ENCODE measurements at regions not wholly inside any gene's neighbourhood (a gene's known extent, or its start where the extent isn't known, plus 50 kb on each side); places are given as distances from the start of the nearest gene placed in this dataset.

- peaks cover 21% of the 10 kb centered on the region for H3K4me1 ChIP-seq (ENCODE audit: insufficient read depth, low read length)
- no peaks in the 10 kb centered on the region for H3K9me3 ChIP-seq (ENCODE audit: low read depth, low read length)
- H2AFZ ChIP-seq (ENCODE audit: low read length): no peak overlapping the region
- no peak overlapping the region for H3K27ac ChIP-seq (ENCODE audit: low read depth, low read length)
- H3K36me3 ChIP-seq (ENCODE audit: insufficient read depth, low read length): no peaks in the 10 kb centered on the region
- H3K27me3 ChIP-seq (ENCODE audit: insufficient read depth, low read length): peaks cover 2% of the 10 kb centered on the region
- no peak for TF ChIP-seq CTCF (IDR thresholded peaks at IDR 0.05; ENCODE audit: extremely low read depth, low read depth, low read length)
- H3K4me2 ChIP-seq (ENCODE audit: insufficient read depth, low read length): no peak overlapping the region
- no peak overlapping the region for H3K4me3 ChIP-seq (ENCODE audit: insufficient read depth, low read length)
- H4K20me1 ChIP-seq (ENCODE audit: insufficient read depth, low read length): no peaks in the 10 kb centered on the region
- no peaks in the 10 kb centered on the region for H3K79me2 ChIP-seq (ENCODE audit: insufficient read depth, low read length)
- no peak for DNase-seq (ENCODE audit: insufficient read length, low spot score, missing footprints)
These were observed 113.0 kb downstream of the ETS2 start for GRCh38 chr21:38918607-38919346.

- Histone ChIP-seq H2AFZ (ENCODE audit: low read length) (no peak overlapping the region), H3K27ac (ENCODE audit: low read depth, low read length) (no peak overlapping the region), H3K9me3 (ENCODE audit: low read depth, low read length) (no peaks in the 10 kb centered on the region), H3K4me2 (ENCODE audit: insufficient read depth, low read length) (no peak overlapping the region), H3K27me3 (ENCODE audit: insufficient read depth, low read length) (peaks cover 2% of the 10 kb centered on the region), H3K79me2 (ENCODE audit: insufficient read depth, low read length) (no peaks in the 10 kb centered on the region), H3K4me1 (ENCODE audit: insufficient read depth, low read length) (peaks cover 31% of the 10 kb centered on the region), H3K36me3 (ENCODE audit: insufficient read depth, low read length) (no peaks in the 10 kb centered on the region), H3K4me3 (ENCODE audit: insufficient read depth, low read length) (no peak overlapping the region), H4K20me1 (ENCODE audit: insufficient read depth, low read length) (no peaks in the 10 kb centered on the region)
- TF ChIP-seq CTCF (IDR thresholded peaks at IDR 0.05; ENCODE audit: extremely low read depth, low read depth, low read length): no peak
- no peak for DNase-seq (ENCODE audit: insufficient read length, low spot score, missing footprints)
These were observed 111.5 kb downstream of the ETS2 start for GRCh38 chr21:38917043-38917774.

- H3K4me3 ChIP-seq (ENCODE audit: insufficient read depth, low read length): no peak overlapping the region
- H3K4me1 ChIP-seq (ENCODE audit: insufficient read depth, low read length): peaks cover 30% of the 10 kb centered on the region
- H3K9me3 ChIP-seq (ENCODE audit: low read depth, low read length): no peaks in the 10 kb centered on the region
- H2AFZ ChIP-seq (ENCODE audit: low read length): no peak overlapping the region
- no peaks in the 10 kb centered on the region for H4K20me1 ChIP-seq (ENCODE audit: insufficient read depth, low read length)
- no peaks in the 10 kb centered on the region for H3K79me2 ChIP-seq (ENCODE audit: insufficient read depth, low read length)
- no peak for TF ChIP-seq CTCF (IDR thresholded peaks at IDR 0.05; ENCODE audit: extremely low read depth, low read depth, low read length)
- no peak overlapping the region for H3K27ac ChIP-seq (ENCODE audit: low read depth, low read length)
- DNase-seq (ENCODE audit: insufficient read length, low spot score, missing footprints): no peak
- no peaks in the 10 kb centered on the region for H3K36me3 ChIP-seq (ENCODE audit: insufficient read depth, low read length)
- no peak overlapping the region for H3K4me2 ChIP-seq (ENCODE audit: insufficient read depth, low read length)
- H3K27me3 ChIP-seq (ENCODE audit: insufficient read depth, low read length): peaks cover 7% of the 10 kb centered on the region
These were observed 110.7 kb downstream of the ETS2 start for GRCh38 chr21:38916214-38916964.

- Histone ChIP-seq H2AFZ (ENCODE audit: low read length) (no peak overlapping the region), H3K36me3 (ENCODE audit: insufficient read depth, low read length) (no peaks in the 10 kb centered on the region), H3K4me2 (ENCODE audit: insufficient read depth, low read length) (no peak overlapping the region), H3K27ac (ENCODE audit: low read depth, low read length) (no peak overlapping the region), H4K20me1 (ENCODE audit: insufficient read depth, low read length) (no peaks in the 10 kb centered on the region), H3K9me3 (ENCODE audit: low read depth, low read length) (no peaks in the 10 kb centered on the region), H3K4me3 (ENCODE audit: insufficient read depth, low read length) (no peak overlapping the region), H3K79me2 (ENCODE audit: insufficient read depth, low read length) (no peaks in the 10 kb centered on the region), H3K27me3 (ENCODE audit: insufficient read depth, low read length) (peaks cover 7% of the 10 kb centered on the region), H3K4me1 (ENCODE audit: insufficient read depth, low read length) (peaks cover 22% of the 10 kb centered on the region)
- TF ChIP-seq CTCF (IDR thresholded peaks at IDR 0.05; ENCODE audit: extremely low read depth, low read depth, low read length): no peak
- no peak for DNase-seq (ENCODE audit: insufficient read length, low spot score, missing footprints)
These were observed 109.8 kb downstream of the ETS2 start for GRCh38 chr21:38915546-38915945.
